ENCODE measurements at regions not wholly inside any gene's neighbourhood (a gene's known extent, or its start where the extent isn't known, plus 50 kb on each side); places are given as distances from the start of the nearest gene placed in this dataset.

GRCh38 chr2:52976143-52976949, 791.3 kb upstream of the CHAC2 start:
- peak; percentile 72 for TF ChIP-seq CTCF (IDR thresholded peaks at IDR 0.05)

DNA sequence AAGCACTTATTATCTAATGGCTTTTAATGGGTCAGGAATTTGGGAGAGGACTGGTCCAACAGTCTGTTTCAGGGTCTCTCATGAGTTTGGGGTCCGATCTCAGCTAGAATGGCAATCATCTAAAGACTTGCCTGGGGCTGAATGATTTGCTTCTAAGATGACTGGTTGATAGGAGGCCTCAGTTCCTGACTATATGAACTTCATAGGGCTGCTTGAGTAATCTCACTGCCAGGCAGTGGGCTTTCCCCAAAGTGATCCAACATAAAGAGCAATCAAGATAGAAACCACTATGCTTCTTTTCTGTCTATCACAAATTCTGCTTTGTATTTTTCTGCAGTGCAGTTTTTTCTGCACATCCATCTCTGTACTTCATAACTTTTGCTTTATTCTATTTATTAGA, 793.5 kb upstream of the CHAC2 start:
- Histone ChIP-seq H3K4me2 (ENCODE audit: low read length) (no peak overlapping the region), H3K79me2 (no peaks in the 10 kb centered on the region), H3K27me3 (ENCODE audit: control insufficient read depth, insufficient read depth, low read length) (no peaks in the 10 kb centered on the region), H2AFZ (no peak overlapping the region), H3K4me1 (peaks cover 6% of the 10 kb centered on the region), H3K9me3 (ENCODE audit: control insufficient read depth, low read length) (no peaks in the 10 kb centered on the region), H3K9ac (no peak overlapping the region), H3K36me3 (ENCODE audit: control insufficient read depth, insufficient read depth, low read length) (no peaks in the 10 kb centered on the region), H3K4me3 (ENCODE audit: low read depth, low read length) (no peak overlapping the region), H3K27ac (no peak overlapping the region)
- no peak for TF ChIP-seq CTCF (IDR thresholded peaks at IDR 0.05)

More at GRCh38 chr2:52976143-52976949, 791.3 kb upstream of the CHAC2 start:
- Histone ChIP-seq H3K9ac (no peak overlapping the region), H3K4me1 (no peaks in the 10 kb centered on the region), H3K9me3 (ENCODE audit: control insufficient read depth, low read length) (no peaks in the 10 kb centered on the region), H3K4me2 (ENCODE audit: low read length) (no peak overlapping the region), H3K36me3 (ENCODE audit: control insufficient read depth, insufficient read depth, low read length) (no peaks in the 10 kb centered on the region), H2AFZ (no peak overlapping the region), H3K27ac (no peak overlapping the region), H3K79me2 (no peaks in the 10 kb centered on the region), H3K4me3 (ENCODE audit: low read depth, low read length) (no peak overlapping the region), H3K27me3 (ENCODE audit: control insufficient read depth, insufficient read depth, low read length) (no peaks in the 10 kb centered on the region)

- TF ChIP-seq CTCF (IDR thresholded peaks at IDR 0.05) = no peak
- no peaks in the 10 kb centered on the region for H3K79me2 ChIP-seq
- no peaks in the 10 kb centered on the region for H3K9me3 ChIP-seq (ENCODE audit: control insufficient read depth, low read length)
- no peak overlapping the region for H2AFZ ChIP-seq
- peaks cover 11% of the 10 kb centered on the region for H3K4me1 ChIP-seq
- no peaks in the 10 kb centered on the region for H3K36me3 ChIP-seq (ENCODE audit: control insufficient read depth, insufficient read depth, low read length)
- H3K27ac ChIP-seq = no peak overlapping the region
- no peak overlapping the region for H3K9ac ChIP-seq
- H3K4me2 ChIP-seq (ENCODE audit: low read length) = no peak overlapping the region
- no peaks in the 10 kb centered on the region for H3K27me3 ChIP-seq (ENCODE audit: control insufficient read depth, insufficient read depth, low read length)
- no peak overlapping the region for H3K4me3 ChIP-seq (ENCODE audit: low read depth, low read length)
Measured at GRCh38 chr2:52970642-52971041, 797.0 kb upstream of the CHAC2 start.

- peak overlapping the region; percentile 51 for H2AFZ ChIP-seq
- H3K4me1 ChIP-seq = peaks cover 19% of the 10 kb centered on the region
- no peak overlapping the region for H3K4me2 ChIP-seq (ENCODE audit: low read length)
- no peak overlapping the region for H3K27ac ChIP-seq
- H3K79me2 ChIP-seq = no peaks in the 10 kb centered on the region
- H3K4me3 ChIP-seq (ENCODE audit: low read depth, low read length) = no peak overlapping the region
- no peaks in the 10 kb centered on the region for H3K27me3 ChIP-seq (ENCODE audit: control insufficient read depth, insufficient read depth, low read length)
- no peaks in the 10 kb centered on the region for H3K9me3 ChIP-seq (ENCODE audit: control insufficient read depth, low read length)
- TF ChIP-seq CTCF (IDR thresholded peaks at IDR 0.05) = no peak
- no peak overlapping the region for H3K9ac ChIP-seq
- H3K36me3 ChIP-seq (ENCODE audit: control insufficient read depth, insufficient read depth, low read length) = no peaks in the 10 kb centered on the region
Measured at GRCh38 chr2:52968043-52968442, 799.6 kb upstream of the CHAC2 start.

Data from parathyroid adenoma (tissue), 2 donors.